ENCODE measurements at regions not wholly inside any gene's neighbourhood (a gene's known extent, or its start where the extent isn't known, plus 50 kb on each side); places are given as distances from the start of the nearest gene placed in this dataset.

GRCh38 chr18:60812921-60813320, 440.3 kb upstream of the MC4R start:
- Histone ChIP-seq H3K36me3 (ENCODE audit: low read depth) (no peaks in the 10 kb centered on the region), H3K4me1 (ENCODE audit: insufficient read depth, poor library complexity, severe bottlenecking) (no peaks in the 10 kb centered on the region), H3K27ac (ENCODE audit: poor library complexity, severe bottlenecking) (no peak overlapping the region), H3K9me3 (ENCODE audit: severe bottlenecking) (no peaks in the 10 kb centered on the region), H3K4me3 (ENCODE audit: severe bottlenecking) (no peak overlapping the region), H3K27me3 (ENCODE audit: insufficient read depth, poor library complexity, severe bottlenecking) (no peaks in the 10 kb centered on the region)
- TF ChIP-seq CTCF (IDR thresholded peaks at IDR 0.05; ENCODE audit: poor library complexity, severe bottlenecking) = no peak
- ATAC-seq (ENCODE audit: low read depth) (no peak), DNase-seq (ENCODE audit: low spot score) (no peak)

- DNase-seq (ENCODE audit: low spot score) (no peak), ATAC-seq (ENCODE audit: low read depth) (no peak)
- H3K27me3 ChIP-seq (ENCODE audit: insufficient read depth, poor library complexity, severe bottlenecking) = no peaks in the 10 kb centered on the region
- no peak overlapping the region for H3K27ac ChIP-seq (ENCODE audit: poor library complexity, severe bottlenecking)
- no peaks in the 10 kb centered on the region for H3K4me1 ChIP-seq (ENCODE audit: insufficient read depth, poor library complexity, severe bottlenecking)
- no peaks in the 10 kb centered on the region for H3K9me3 ChIP-seq (ENCODE audit: severe bottlenecking)
- no peak overlapping the region for H3K4me3 ChIP-seq (ENCODE audit: severe bottlenecking)
- peak; percentile 28 for TF ChIP-seq CTCF (IDR thresholded peaks at IDR 0.05; ENCODE audit: poor library complexity, severe bottlenecking)
- no peaks in the 10 kb centered on the region for H3K36me3 ChIP-seq (ENCODE audit: low read depth)
Observed at GRCh38 chr18:60826346-60826745, 453.8 kb upstream of the MC4R start.

- Histone ChIP-seq H3K4me3 (ENCODE audit: severe bottlenecking) (no peak overlapping the region), H3K27me3 (ENCODE audit: insufficient read depth, poor library complexity, severe bottlenecking) (no peaks in the 10 kb centered on the region), H3K36me3 (ENCODE audit: low read depth) (no peaks in the 10 kb centered on the region), H3K27ac (ENCODE audit: poor library complexity, severe bottlenecking) (no peak overlapping the region), H3K9me3 (ENCODE audit: severe bottlenecking) (no peaks in the 10 kb centered on the region), H3K4me1 (ENCODE audit: insufficient read depth, poor library complexity, severe bottlenecking) (no peaks in the 10 kb centered on the region)
- TF ChIP-seq CTCF (IDR thresholded peaks at IDR 0.05; ENCODE audit: poor library complexity, severe bottlenecking) = no peak
- DNase-seq (ENCODE audit: low spot score) (no peak), ATAC-seq (ENCODE audit: low read depth) (no peak)
Observed at GRCh38 chr18:60831971-60832370, 459.4 kb upstream of the MC4R start.

- no peak overlapping the region for H3K27ac ChIP-seq (ENCODE audit: poor library complexity, severe bottlenecking)
- TF ChIP-seq CTCF (IDR thresholded peaks at IDR 0.05; ENCODE audit: poor library complexity, severe bottlenecking) = no peak
- DNase-seq (ENCODE audit: low spot score) = no peak
Observed at GRCh38 chr18:60838677-60839076, 466.1 kb upstream of the MC4R start.

GRCh38 chr18:60846396-60846795, 473.8 kb upstream of the MC4R start:
- no peak for DNase-seq (ENCODE audit: low spot score)
- TF ChIP-seq CTCF (IDR thresholded peaks at IDR 0.05; ENCODE audit: poor library complexity, severe bottlenecking) = no peak
- Histone ChIP-seq H3K27me3 (ENCODE audit: insufficient read depth, poor library complexity, severe bottlenecking) (no peaks in the 10 kb centered on the region), H3K27ac (ENCODE audit: poor library complexity, severe bottlenecking) (no peak overlapping the region), H3K36me3 (ENCODE audit: low read depth) (no peaks in the 10 kb centered on the region), H3K9me3 (ENCODE audit: severe bottlenecking) (no peaks in the 10 kb centered on the region), H3K4me3 (ENCODE audit: severe bottlenecking) (no peak overlapping the region), H3K4me1 (ENCODE audit: insufficient read depth, poor library complexity, severe bottlenecking) (no peaks in the 10 kb centered on the region)
- ATAC-seq (ENCODE audit: low read depth) = no peak

More at GRCh38 chr18:60838677-60839076, 466.1 kb upstream of the MC4R start:
- Histone ChIP-seq H3K27me3 (ENCODE audit: insufficient read depth, poor library complexity, severe bottlenecking) (no peaks in the 10 kb centered on the region), H3K9me3 (ENCODE audit: severe bottlenecking) (no peaks in the 10 kb centered on the region), H3K4me3 (ENCODE audit: severe bottlenecking) (no peak overlapping the region), H3K36me3 (ENCODE audit: low read depth) (no peaks in the 10 kb centered on the region), H3K4me1 (ENCODE audit: insufficient read depth, poor library complexity, severe bottlenecking) (no peaks in the 10 kb centered on the region)
- no peak for ATAC-seq (ENCODE audit: low read depth)
